ENCODE measurements at regions not wholly inside any gene's neighbourhood (a gene's known extent, or its start where the extent isn't known, plus 50 kb on each side); places are given as distances from the start of the nearest gene placed in this dataset.

DNA sequence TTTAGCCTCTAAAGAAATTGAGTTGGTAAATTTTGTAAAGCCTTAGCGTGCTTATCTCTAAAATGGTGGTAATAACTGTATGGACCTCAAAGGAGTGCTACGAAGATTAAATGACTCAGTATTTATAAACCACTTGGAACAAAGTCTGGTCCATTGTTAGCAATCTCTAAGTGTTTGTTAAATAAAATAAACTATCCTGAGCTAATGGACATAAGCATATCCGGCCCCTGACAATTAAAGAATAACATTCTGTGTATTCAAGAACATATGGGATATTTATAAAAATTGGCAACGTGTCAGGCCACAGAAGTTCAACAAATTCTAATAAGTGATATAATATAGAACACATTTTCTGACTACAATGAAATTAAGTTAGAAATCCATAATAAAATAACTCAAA is 71.0 kb downstream of the MYEOV start:
- Histone ChIP-seq H3K27ac (ENCODE audit: low read depth, low read length) (no peak overlapping the region), H3K36me3 (ENCODE audit: control insufficient read depth in 5 of 5, insufficient read depth in 5 of 5, low read length in 5 of 5) (peaks cover 0 to 5% (median 0%) of the 10 kb centered on the region in 5 donors), H3K4me3 (ENCODE audit: low read depth in 1 of 5, low read length in 5 of 5) (no peak overlapping the region), H3K9ac (ENCODE audit: low read length in 5 of 5) (no peak overlapping the region), H3K4me1 (ENCODE audit: control insufficient read depth in 5 of 5, insufficient read depth in 5 of 5, low read length in 5 of 5) (peaks cover 0 to 26% (median 19%) of the 10 kb centered on the region in 5 donors), H3K9me3 (ENCODE audit: control insufficient read depth in 5 of 5, low read length in 5 of 5) (peaks cover 2 to 12% (median 9%) of the 10 kb centered on the region in 5 donors), H3K27me3 (ENCODE audit: control insufficient read depth in 5 of 5, insufficient read depth in 4 of 5, low read length in 5 of 5) (no peaks in the 10 kb centered on the region)

DNA sequence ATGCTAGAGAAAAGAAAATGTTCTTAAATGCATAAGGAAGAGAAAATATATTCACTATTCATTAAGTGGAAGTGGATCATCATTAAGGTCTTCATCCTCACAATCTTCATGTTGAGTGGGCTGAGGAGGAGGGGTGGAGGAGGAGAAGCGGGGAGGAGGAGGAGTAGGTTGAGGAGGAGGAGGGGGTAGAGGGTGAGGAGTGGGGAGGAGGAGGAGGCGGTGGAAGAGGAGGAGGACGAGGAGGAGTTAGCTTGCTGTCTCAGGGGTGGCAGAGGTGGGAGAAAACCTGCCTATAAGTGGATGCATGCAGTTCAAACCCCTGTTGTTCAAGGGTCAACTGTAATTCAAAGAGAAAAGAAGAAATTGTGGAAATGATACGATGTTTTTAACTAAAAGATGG is 71.6 kb downstream of the MYEOV start:
- no peak overlapping the region for H3K9ac ChIP-seq (ENCODE audit: low read length in 5 of 5)
- peaks cover 0 to 19% (median 16%) of the 10 kb centered on the region in 5 donors for H3K4me1 ChIP-seq (ENCODE audit: control insufficient read depth in 5 of 5, insufficient read depth in 5 of 5, low read length in 5 of 5)
- H3K27me3 ChIP-seq (ENCODE audit: control insufficient read depth in 5 of 5, insufficient read depth in 4 of 5, low read length in 5 of 5): no peaks in the 10 kb centered on the region
- H3K9me3 ChIP-seq (ENCODE audit: control insufficient read depth in 5 of 5, low read length in 5 of 5): peaks cover 0 to 9% (median 5%) of the 10 kb centered on the region in 5 donors
- H3K36me3 ChIP-seq (ENCODE audit: control insufficient read depth in 5 of 5, insufficient read depth in 5 of 5, low read length in 5 of 5): peaks cover 0 to 5% (median 0%) of the 10 kb centered on the region in 5 donors
- no peak overlapping the region for H3K4me3 ChIP-seq (ENCODE audit: low read depth in 1 of 5, low read length in 5 of 5)
- H3K27ac ChIP-seq (ENCODE audit: low read depth, low read length): no peak overlapping the region

DNA sequence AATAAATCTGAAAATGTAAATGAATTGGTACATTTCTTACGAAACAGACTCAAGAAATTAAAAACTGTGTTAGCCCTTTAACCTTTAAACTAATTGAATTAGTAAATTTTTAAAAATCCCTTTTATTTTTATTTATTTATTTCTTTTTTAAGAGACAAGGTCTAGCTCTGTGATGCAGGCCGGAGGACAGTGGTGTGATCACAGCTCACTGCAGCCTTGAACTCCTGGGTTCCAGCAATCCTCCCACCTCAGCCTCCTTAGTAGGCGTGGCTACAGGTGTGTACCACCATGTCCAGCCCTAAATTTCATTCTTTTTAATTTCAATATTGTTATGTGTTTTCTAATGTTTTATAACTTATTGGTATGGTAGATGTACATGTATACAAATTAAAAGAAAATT is 72.6 kb downstream of the MYEOV start:
- H3K4me1 ChIP-seq (ENCODE audit: control insufficient read depth in 5 of 5, insufficient read depth in 5 of 5, low read length in 5 of 5): peaks cover 0 to 9% (median 5%) of the 10 kb centered on the region in 5 donors
- peaks cover 0 to 9% (median 5%) of the 10 kb centered on the region in 5 donors for H3K9me3 ChIP-seq (ENCODE audit: control insufficient read depth in 5 of 5, low read length in 5 of 5)
- H3K27ac ChIP-seq (ENCODE audit: low read depth, low read length): no peak overlapping the region
- H3K4me3 ChIP-seq (ENCODE audit: low read depth in 1 of 5, low read length in 5 of 5): no peak overlapping the region
- no peaks in the 10 kb centered on the region for H3K27me3 ChIP-seq (ENCODE audit: control insufficient read depth in 5 of 5, insufficient read depth in 4 of 5, low read length in 5 of 5)
- peaks cover 0 to 5% (median 0%) of the 10 kb centered on the region in 5 donors for H3K36me3 ChIP-seq (ENCODE audit: control insufficient read depth in 5 of 5, insufficient read depth in 5 of 5, low read length in 5 of 5)
- H3K9ac ChIP-seq (ENCODE audit: low read length in 5 of 5): no peak overlapping the region

DNA sequence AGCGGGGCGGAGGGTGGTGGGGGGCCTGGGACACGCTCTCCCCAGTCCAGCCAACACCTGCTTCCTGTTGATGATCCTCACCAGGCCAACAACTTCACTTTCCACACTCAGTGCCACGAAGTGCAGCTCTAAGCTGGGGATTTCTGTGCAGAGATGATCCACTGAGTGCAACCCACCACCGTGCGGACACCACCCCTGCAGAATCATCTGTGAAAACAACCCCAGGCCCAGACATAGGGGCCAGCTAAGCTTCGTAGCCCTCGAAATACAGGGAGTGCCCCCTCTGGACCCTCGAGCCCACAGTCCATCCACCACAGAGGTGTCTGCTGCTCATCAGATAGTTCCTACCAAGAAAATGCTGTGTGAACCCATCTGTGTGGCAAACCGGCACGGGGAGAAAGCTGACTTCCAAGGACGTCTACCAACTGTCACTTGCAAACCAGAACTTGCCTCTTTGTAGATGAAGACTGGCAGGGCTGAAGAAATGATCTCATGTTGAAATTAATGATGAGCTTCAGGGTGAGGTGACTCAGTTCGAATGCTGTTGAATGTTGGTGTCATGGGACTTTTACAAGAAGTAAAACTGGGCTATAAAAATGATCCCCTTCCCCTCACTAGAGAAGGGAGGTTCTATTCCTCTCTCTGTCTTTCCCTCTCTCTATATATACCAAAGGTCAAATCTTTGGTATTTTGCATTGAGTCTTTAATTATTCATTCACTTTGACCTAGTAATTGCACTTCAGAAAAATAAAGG is 73.4 kb downstream of the MYEOV start:
- H3K27ac ChIP-seq (ENCODE audit: low read depth, low read length): no peak overlapping the region
- no peaks in the 10 kb centered on the region for H3K27me3 ChIP-seq (ENCODE audit: control insufficient read depth in 5 of 5, insufficient read depth in 4 of 5, low read length in 5 of 5)
- H3K4me1 ChIP-seq (ENCODE audit: control insufficient read depth in 5 of 5, insufficient read depth in 5 of 5, low read length in 5 of 5): peaks cover 0 to 8% (median 5%) of the 10 kb centered on the region in 5 donors
- H3K36me3 ChIP-seq (ENCODE audit: control insufficient read depth in 5 of 5, insufficient read depth in 5 of 5, low read length in 5 of 5): peaks cover 0 to 5% (median 0%) of the 10 kb centered on the region in 5 donors
- H3K4me3 ChIP-seq (ENCODE audit: low read depth in 1 of 5, low read length in 5 of 5): no peak overlapping the region
- H3K9me3 ChIP-seq (ENCODE audit: control insufficient read depth in 5 of 5, low read length in 5 of 5): peaks cover 0 to 9% (median 5%) of the 10 kb centered on the region in 5 donors
- H3K9ac ChIP-seq (ENCODE audit: low read length in 5 of 5): no peak overlapping the region

DNA sequence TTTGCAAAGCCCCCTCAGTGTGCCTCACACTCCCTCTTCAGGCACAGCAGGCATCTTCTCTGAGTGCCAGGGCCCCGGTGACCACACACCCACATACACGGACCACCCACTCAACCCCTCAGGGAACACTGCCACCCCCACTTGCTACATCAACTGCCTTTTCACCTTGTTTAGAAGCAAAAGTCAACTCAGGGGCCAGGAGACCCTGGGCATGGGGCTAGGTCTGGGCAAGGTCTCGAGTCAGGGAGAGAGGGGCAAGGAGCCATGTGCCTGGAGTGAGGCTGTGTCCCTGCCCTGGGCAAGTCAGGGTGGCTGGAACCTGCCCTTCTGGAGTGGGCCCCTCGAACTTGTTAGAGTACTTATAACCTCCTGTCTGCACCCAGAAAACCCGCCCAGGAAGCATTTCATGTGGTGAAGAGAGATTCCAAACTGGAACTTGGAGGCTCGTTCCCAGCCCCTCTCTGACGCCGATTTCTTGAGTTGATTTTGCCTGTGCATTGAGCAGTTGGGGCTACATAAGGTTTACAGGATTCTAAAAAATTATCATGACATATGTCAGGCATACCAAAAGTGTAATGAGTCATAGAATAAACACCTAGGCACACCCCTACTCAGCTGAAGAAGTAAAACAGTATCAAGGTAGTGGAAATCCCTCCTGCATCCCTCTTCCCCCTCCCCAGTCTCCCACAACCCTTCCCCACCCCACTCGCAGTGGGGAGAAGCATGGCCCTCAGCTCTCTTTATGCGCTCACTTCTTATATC is 74.3 kb downstream of the MYEOV start:
- no peak overlapping the region for H3K4me3 ChIP-seq (ENCODE audit: low read depth in 1 of 5, low read length in 5 of 5)
- H3K9me3 ChIP-seq (ENCODE audit: control insufficient read depth in 5 of 5, low read length in 5 of 5): peaks cover 0 to 9% (median 5%) of the 10 kb centered on the region in 5 donors
- H3K4me1 ChIP-seq (ENCODE audit: control insufficient read depth in 5 of 5, insufficient read depth in 5 of 5, low read length in 5 of 5): peaks cover 0 to 8% (median 5%) of the 10 kb centered on the region in 5 donors
- H3K36me3 ChIP-seq (ENCODE audit: control insufficient read depth in 5 of 5, insufficient read depth in 5 of 5, low read length in 5 of 5): peaks cover 0 to 5% (median 0%) of the 10 kb centered on the region in 5 donors
- no peaks in the 10 kb centered on the region for H3K27me3 ChIP-seq (ENCODE audit: control insufficient read depth in 5 of 5, insufficient read depth in 4 of 5, low read length in 5 of 5)
- H3K9ac ChIP-seq (ENCODE audit: low read length in 5 of 5): no peak overlapping the region
- H3K27ac ChIP-seq (ENCODE audit: low read depth, low read length): no peak overlapping the region

DNA sequence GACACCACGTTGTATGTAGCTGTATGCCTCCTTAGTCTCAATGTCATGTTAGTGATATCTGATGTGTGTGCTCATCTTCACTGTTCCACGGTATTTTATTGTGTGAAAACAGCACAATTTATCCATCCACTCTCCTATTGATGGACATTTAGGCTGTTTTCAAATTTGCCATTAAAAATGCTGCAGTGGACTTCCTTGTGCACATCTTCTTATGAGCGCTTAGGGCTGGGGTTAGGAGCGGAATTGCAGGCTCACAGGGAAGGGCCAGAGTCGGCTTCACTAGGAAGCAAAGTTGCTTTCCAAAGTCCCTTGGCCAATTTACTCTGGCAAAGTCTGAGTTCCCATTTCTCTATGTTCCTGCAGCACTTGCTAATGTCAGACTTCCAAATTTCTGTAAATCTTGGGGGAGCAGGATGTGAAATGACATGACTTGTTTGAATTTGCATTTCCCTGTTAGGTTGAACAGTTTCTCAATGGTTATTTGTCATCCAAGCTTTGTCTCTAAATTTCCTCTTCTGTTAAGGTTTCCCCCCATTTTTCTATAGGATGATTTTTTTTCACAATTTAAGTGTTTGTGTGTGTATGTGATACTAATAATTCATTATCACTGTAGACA is 75.4 kb downstream of the MYEOV start:
- no peak overlapping the region for H3K27ac ChIP-seq (ENCODE audit: low read depth, low read length)
- no peak overlapping the region for H3K4me3 ChIP-seq (ENCODE audit: low read depth in 1 of 5, low read length in 5 of 5)
- H3K36me3 ChIP-seq (ENCODE audit: control insufficient read depth in 5 of 5, insufficient read depth in 5 of 5, low read length in 5 of 5): peaks cover 0 to 5% (median 0%) of the 10 kb centered on the region in 5 donors
- H3K27me3 ChIP-seq (ENCODE audit: control insufficient read depth in 5 of 5, insufficient read depth in 4 of 5, low read length in 5 of 5): peaks cover 0 to 3% (median 0%) of the 10 kb centered on the region in 5 donors
- H3K9ac ChIP-seq (ENCODE audit: low read length in 5 of 5): no peak overlapping the region
- peaks cover 0 to 9% (median 7%) of the 10 kb centered on the region in 5 donors for H3K4me1 ChIP-seq (ENCODE audit: control insufficient read depth in 5 of 5, insufficient read depth in 5 of 5, low read length in 5 of 5)
- H3K9me3 ChIP-seq (ENCODE audit: control insufficient read depth in 5 of 5, low read length in 5 of 5): peaks cover 0 to 9% (median 5%) of the 10 kb centered on the region in 5 donors

DNA sequence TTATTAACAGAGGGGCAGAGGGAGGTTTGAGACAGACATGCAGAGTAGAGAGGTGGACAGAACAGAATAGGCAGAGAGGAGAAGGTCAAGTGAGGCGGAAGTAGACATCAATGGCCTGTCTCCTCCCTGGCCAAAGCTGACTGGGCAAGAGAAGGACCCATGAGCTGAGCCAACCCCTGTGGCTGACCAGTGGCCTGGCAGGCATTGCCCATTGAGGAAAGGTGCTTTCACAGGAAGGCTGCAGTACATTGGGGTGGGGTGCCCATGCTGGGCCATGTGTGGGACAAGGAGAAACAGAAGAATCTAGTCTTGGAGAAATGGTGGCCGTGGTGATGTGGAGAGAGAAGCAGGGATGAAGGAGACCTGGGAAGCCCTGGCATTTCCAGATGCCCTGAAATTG is 76.0 kb downstream of the MYEOV start:
- peaks cover 0 to 5% (median 0%) of the 10 kb centered on the region in 5 donors for H3K36me3 ChIP-seq (ENCODE audit: control insufficient read depth in 5 of 5, insufficient read depth in 5 of 5, low read length in 5 of 5)
- peaks cover 0 to 13% (median 8%) of the 10 kb centered on the region in 5 donors for H3K4me1 ChIP-seq (ENCODE audit: control insufficient read depth in 5 of 5, insufficient read depth in 5 of 5, low read length in 5 of 5)
- H3K27ac ChIP-seq (ENCODE audit: low read depth, low read length): no peak overlapping the region
- no peak overlapping the region for H3K9ac ChIP-seq (ENCODE audit: low read length in 5 of 5)
- no peak overlapping the region for H3K4me3 ChIP-seq (ENCODE audit: low read depth in 1 of 5, low read length in 5 of 5)
- H3K9me3 ChIP-seq (ENCODE audit: control insufficient read depth in 5 of 5, low read length in 5 of 5): peaks cover 0 to 9% (median 5%) of the 10 kb centered on the region in 5 donors
- H3K27me3 ChIP-seq (ENCODE audit: control insufficient read depth in 5 of 5, insufficient read depth in 4 of 5, low read length in 5 of 5): peaks cover 0 to 3% (median 0%) of the 10 kb centered on the region in 5 donors

DNA sequence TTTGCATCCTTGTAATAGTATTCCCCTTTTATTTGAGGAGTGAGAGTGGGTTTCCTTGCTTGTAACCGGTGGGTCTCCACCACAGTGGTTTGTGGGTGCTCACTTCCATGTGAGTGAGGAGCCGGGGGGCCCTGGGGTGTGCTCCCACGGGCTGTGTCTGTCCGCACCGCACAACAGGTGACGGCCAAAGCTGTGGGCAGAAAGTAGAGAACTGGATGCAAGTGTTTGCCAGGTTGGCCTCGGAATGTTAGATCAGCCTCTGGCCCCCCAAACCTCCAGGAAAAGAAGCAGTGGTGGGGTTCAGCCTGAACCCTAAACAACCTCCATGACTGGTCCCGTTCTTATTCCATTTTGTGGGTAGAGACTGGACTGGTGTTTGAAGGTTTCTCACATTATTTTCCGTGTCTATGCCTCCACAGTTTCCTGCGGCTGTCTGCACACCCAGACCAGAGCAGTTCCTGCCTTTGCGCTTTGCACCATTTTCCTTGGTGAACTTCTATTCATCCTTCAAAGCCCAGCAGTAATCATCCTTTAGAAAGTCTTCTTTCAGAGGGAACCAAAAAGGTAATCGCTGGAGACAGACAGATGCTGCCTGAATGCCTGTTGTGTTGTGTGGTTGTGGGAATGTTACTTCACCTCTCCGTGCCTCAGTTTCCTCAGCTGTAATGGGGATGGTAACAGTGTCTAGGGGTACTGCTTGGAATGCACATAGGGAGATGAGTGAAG is 77.2 kb downstream of the MYEOV start:
- Histone ChIP-seq H3K9me3 (ENCODE audit: control insufficient read depth in 5 of 5, low read length in 5 of 5) (peaks cover 0 to 9% (median 5%) of the 10 kb centered on the region in 5 donors), H3K27me3 (ENCODE audit: control insufficient read depth in 5 of 5, insufficient read depth in 4 of 5, low read length in 5 of 5) (peaks cover 0 to 3% (median 0%) of the 10 kb centered on the region in 5 donors), H3K36me3 (ENCODE audit: control insufficient read depth in 5 of 5, insufficient read depth in 5 of 5, low read length in 5 of 5) (peaks cover 0 to 5% (median 0%) of the 10 kb centered on the region in 5 donors), H3K4me1 (ENCODE audit: control insufficient read depth in 5 of 5, insufficient read depth in 5 of 5, low read length in 5 of 5) (peaks cover 0 to 13% (median 8%) of the 10 kb centered on the region in 5 donors), H3K9ac (ENCODE audit: low read length in 5 of 5) (no peak overlapping the region), H3K27ac (ENCODE audit: low read depth, low read length) (no peak overlapping the region), H3K4me3 (ENCODE audit: low read depth in 1 of 5, low read length in 5 of 5) (no peak overlapping the region)

DNA sequence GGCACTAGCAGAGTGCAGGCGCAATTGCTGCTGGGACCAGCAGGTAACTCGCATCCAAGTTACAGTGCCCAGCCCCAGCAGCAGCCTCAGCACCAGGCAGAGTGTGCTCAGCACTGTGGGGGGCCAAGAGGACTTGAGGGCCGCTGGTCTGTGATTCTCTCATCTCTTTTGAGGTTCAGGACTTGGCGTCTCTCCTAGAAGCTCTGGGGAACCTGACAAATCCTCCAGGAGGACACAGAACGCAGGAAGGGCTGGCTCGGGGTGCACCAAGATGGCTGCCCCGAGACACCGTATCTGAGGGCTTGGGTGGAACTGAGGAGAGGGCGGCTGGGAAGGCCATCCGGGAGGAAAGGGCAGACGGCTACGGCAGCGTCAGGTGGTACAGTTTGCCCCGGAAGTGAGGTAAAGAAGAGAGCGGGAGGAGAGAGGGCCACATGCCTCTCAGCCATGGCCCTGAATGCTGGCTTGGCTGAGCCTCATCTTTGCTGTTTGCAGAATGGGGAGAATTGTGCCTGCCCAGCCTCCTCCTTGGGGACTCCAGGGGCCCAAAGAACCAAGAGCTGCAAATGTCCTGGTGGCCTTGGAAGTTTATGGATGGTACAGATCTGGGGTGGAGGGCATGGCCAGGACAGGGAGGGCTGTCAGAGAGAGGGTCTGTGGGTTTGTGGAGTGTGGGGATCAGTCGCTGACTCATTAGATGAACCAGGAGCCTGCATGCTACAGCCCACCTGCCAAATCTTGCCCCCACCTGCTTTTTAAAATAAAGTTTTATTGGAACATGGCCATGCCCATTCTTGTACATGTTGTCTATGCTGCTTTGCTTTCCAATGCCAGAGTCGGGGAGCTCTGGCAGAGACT is 78.0 kb downstream of the MYEOV start:
- Histone ChIP-seq H3K36me3 (ENCODE audit: control insufficient read depth in 5 of 5, insufficient read depth in 5 of 5, low read length in 5 of 5) (peaks cover 0 to 5% (median 0%) of the 10 kb centered on the region in 5 donors), H3K9ac (ENCODE audit: low read length in 5 of 5) (no peak overlapping the region), H3K27ac (ENCODE audit: low read depth, low read length) (no peak overlapping the region)

More for the DNA sequence above, 78.0 kb downstream of the MYEOV start:
- Histone ChIP-seq H3K9me3 (ENCODE audit: control insufficient read depth in 5 of 5, low read length in 5 of 5) (peaks cover 0 to 9% (median 5%) of the 10 kb centered on the region in 5 donors), H3K4me1 (ENCODE audit: control insufficient read depth in 5 of 5, insufficient read depth in 5 of 5, low read length in 5 of 5) (peaks cover 0 to 15% (median 8%) of the 10 kb centered on the region in 5 donors), H3K4me3 (ENCODE audit: low read depth in 1 of 5, low read length in 5 of 5) (no peak overlapping the region), H3K27me3 (ENCODE audit: control insufficient read depth in 5 of 5, insufficient read depth in 4 of 5, low read length in 5 of 5) (peaks cover 0 to 6% (median 0%) of the 10 kb centered on the region in 5 donors)

All from subcutaneous abdominal adipose tissue (tissue), 5 donors.